Psoas muscle (tissue), 7 donors: ENCODE measurements at regions not wholly inside any gene's neighbourhood (a gene's known extent, or its start where the extent isn't known, plus 50 kb on each side); places are given as distances from the start of the nearest gene placed in this dataset.

ENCODE experiments used
- ATAC-seq, 4 donors: fragments of 200-7000 bp; cut with Tn5 transposase; one replicate each; pipeline ENCODE4 v1.9.1; 2020; ENCODE audit warnings: moderate library complexity in 3 of 4, mild to moderate bottlenecking in 2 of 4
- DNase-seq, 2 donors: peaks; one replicate each; pipeline ENCODE4 v3.0.0-alpha.2; 2020
- H3K27ac ChIP-seq: fragments of 200-600 bp; one replicate; pipeline ENCODE4 v1.8.0; 2022
- H3K27me3 ChIP-seq, 3 donors: fragments of 200-600 bp in 1 of 3; one replicate each; pipeline versions ENCODE4 v1.6.1 to v1.8.0; 2013 to 2022; ENCODE audit warnings: low read length in 2 of 3, mild to moderate bottlenecking in 2 of 3, moderate library complexity in 1 of 3; ENCODE audit not compliant: insufficient read depth in 3 of 3
- H3K36me3 ChIP-seq, 2 donors: fragments of 200-600 bp in 1 of 2; one replicate each; pipeline versions ENCODE4 v1.6.1 to v1.8.0; 2013 to 2022; ENCODE audit warnings: low read depth in 1 of 2, mild to moderate bottlenecking in 1 of 2, moderate library complexity in 1 of 2; ENCODE audit not compliant: insufficient read depth in 1 of 2
- H3K4me1 ChIP-seq: fragments of 200-600 bp; one replicate; pipeline ENCODE4 v1.8.0; 2022
- H3K4me3 ChIP-seq: fragments of 200-600 bp; one replicate; pipeline ENCODE4 v1.8.0; 2022; ENCODE audit warnings: mild to moderate bottlenecking
- H3K9me3 ChIP-seq: fragments of 200-600 bp; one replicate; pipeline ENCODE4 v1.8.0; 2022
- WGBS, 3 donors: extraction: QIAGEN DNeasy Blood & Tissue Kit; methylation state at CpG; one replicate each; pipeline versions ENCODE4 v1.1.6 to v1.1.7; 2013; 5-methylcytosine and 5-hydroxymethylcytosine counted together
- intact Hi-C, 2 donors: fragments of 100-400 bp; cut with DNase I; formaldehyde crosslinking; loops; one replicate each; pipeline versions ENCODE4 v1.11.0 to v1.14.2; 2022
- TF ChIP-seq, protein P1 (sequence below): fragments of 200-600 bp; IDR thresholded peaks from one replicate; pipeline ENCODE4 v1.8.0; 2022; ENCODE audit warnings: antibody characterized with exemption
- donor health status: healthy with polysubstance abuse.
- donor health status: DM: no; HTN: no; CAD: no; lungs with moderate emphysema.
- donor health status: Bipolar disorder and iron deficiency.
- donor health status: healthy.
- donor health status: DM: yes; HTN: yes; CAD: no.
- donor health status: DM: no; HTN: no; CAD: no.
- donor health status: DM: yes; HTN: yes; CAD: no.

- ATAC-seq (peak in 2 of 4 donors; percentile 5 to 27), DNase-seq (no peak)
- 80 to 93% (median 83%) methylated on average over 2 of the region's 2 CpGs for WGBS, 3 donors
- Histone ChIP-seq H3K4me1 (peaks cover 63% of the 10 kb centered on the region), H3K9me3 (no peaks in the 10 kb centered on the region), H3K4me3 (no peak overlapping the region), H3K27me3 (no peaks in the 10 kb centered on the region), H3K36me3 (peaks cover 0 to 48% of the 10 kb centered on the region in 2 donors), H3K27ac (peak overlapping the region; percentile 67)
- TF ChIP-seq, protein P1, sequence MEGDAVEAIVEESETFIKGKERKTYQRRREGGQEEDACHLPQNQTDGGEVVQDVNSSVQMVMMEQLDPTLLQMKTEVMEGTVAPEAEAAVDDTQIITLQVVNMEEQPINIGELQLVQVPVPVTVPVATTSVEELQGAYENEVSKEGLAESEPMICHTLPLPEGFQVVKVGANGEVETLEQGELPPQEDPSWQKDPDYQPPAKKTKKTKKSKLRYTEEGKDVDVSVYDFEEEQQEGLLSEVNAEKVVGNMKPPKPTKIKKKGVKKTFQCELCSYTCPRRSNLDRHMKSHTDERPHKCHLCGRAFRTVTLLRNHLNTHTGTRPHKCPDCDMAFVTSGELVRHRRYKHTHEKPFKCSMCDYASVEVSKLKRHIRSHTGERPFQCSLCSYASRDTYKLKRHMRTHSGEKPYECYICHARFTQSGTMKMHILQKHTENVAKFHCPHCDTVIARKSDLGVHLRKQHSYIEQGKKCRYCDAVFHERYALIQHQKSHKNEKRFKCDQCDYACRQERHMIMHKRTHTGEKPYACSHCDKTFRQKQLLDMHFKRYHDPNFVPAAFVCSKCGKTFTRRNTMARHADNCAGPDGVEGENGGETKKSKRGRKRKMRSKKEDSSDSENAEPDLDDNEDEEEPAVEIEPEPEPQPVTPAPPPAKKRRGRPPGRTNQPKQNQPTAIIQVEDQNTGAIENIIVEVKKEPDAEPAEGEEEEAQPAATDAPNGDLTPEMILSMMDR = no peak
- intact Hi-C loops = no loop called here
Observed at GRCh38 chr3:159867372-159867771, 121.3 kb upstream of the IL12A start.

GRCh38 chr3:159870723-159871122 lies 117.9 kb upstream of the IL12A start:
- intact Hi-C loops = no loop called here
- no peak overlapping the region for H3K4me3 ChIP-seq
- no peak for DNase-seq
- no peaks in the 10 kb centered on the region for H3K9me3 ChIP-seq
- H3K27me3 ChIP-seq = no peaks in the 10 kb centered on the region
- peak overlapping the region; percentile 71 for H3K27ac ChIP-seq
- WGBS, 3 donors = 92 to 98% (median 95%) methylated on average over 1 of the region's 1 CpG
- H3K4me1 ChIP-seq = peaks cover 67% of the 10 kb centered on the region
- ATAC-seq = no peak
- peaks cover 0 to 50% of the 10 kb centered on the region in 2 donors for H3K36me3 ChIP-seq
- TF ChIP-seq, protein P1 = no peak

DNA sequence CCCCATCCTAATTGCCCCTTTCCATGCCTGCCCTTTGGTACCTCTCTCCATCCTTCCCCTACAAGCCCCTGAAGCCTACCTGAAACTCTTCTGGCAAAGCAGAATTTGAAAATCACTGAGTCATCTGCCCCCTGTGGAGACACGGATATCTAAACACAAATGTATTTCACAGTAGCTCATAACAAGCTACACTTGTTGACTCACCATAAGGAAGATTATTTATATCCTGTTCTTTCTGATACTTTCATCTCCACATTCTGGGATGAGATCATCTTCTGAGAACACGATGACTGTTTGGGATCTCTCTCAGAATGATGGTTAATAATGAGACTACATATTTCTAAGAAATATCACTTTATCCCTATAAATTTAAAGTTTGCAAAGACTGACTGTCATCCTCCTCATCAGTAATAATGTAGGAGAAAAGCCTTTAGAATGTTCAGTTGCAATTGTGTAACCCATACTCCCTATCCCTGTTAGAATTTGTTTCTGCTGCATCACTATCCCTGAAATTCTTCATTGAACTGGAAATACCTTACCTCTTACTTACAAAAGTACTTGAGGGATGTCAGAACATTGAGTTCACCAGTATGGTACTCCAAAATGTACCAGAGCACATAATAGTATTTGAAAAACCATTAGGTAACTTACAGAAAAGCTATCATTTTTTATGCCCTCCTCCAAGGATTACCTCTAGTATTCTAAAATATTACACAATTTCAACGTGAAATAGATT lies 116.1 kb upstream of the IL12A start:
- peaks cover 56% of the 10 kb centered on the region for H3K4me1 ChIP-seq

DNA sequence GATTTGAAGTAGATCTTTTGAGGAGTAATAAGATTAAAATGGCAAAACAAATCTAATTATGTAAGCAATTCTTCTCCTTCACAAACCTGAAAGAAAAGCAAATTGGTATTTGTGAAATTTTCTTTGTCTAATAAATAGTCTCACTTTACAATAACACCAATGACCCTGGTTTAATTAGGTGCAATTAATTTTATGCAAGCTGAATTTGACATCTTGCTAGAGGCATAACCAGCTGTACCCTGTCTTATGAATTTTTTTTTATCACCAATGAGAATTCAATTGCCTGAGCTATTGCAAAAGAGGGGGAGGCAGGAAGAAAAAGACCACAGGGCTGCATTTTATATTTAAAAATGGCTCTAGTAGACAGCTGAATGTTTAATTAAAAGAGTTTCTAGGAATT lies 113.5 kb upstream of the IL12A start:
- TF ChIP-seq, protein P1 = no peak
- Histone ChIP-seq H3K27me3 (no peaks in the 10 kb centered on the region), H3K4me1 (peaks cover 69% of the 10 kb centered on the region), H3K9me3 (no peaks in the 10 kb centered on the region), H3K27ac (peak overlapping the region; percentile 13), H3K4me3 (no peak overlapping the region), H3K36me3 (peaks cover 0 to 35% of the 10 kb centered on the region in 2 donors)
- DNase-seq (no peak), ATAC-seq (no peak)
- intact Hi-C loops = no loop called here

More for the DNA sequence above, 116.1 kb upstream of the IL12A start:
- WGBS, 3 donors = 31 to 32% (median 32%) methylated on average over 3 of the region's 3 CpGs
- Histone ChIP-seq H3K9me3 (no peaks in the 10 kb centered on the region), H3K4me3 (peak overlapping the region; percentile 31), H3K27ac (peak overlapping the region; percentile 71), H3K27me3 (no peaks in the 10 kb centered on the region), H3K36me3 (peaks cover 0 to 48% of the 10 kb centered on the region in 2 donors)
- intact Hi-C loops = no loop called here
- peak; percentile 88 to 96 (median 94) for ATAC-seq
- TF ChIP-seq, protein P1 = peak; percentile 28
- no peak for DNase-seq

- whole genome bisulfite sequencing, 3 donors = 54 to 63% (median 55%) methylated on average over 5 of the region's 5 CpGs
- TF ChIP-seq, protein P1 = no peak
- H3K4me1 ChIP-seq = peaks cover 78% of the 10 kb centered on the region
- no peaks in the 10 kb centered on the region for H3K27me3 ChIP-seq
- H3K4me3 ChIP-seq = no peak overlapping the region
- DNase-seq (no peak), ATAC-seq (no peak)
- no peaks in the 10 kb centered on the region for H3K9me3 ChIP-seq
- intact Hi-C loops = no loop called here
- H3K27ac ChIP-seq = peak overlapping the region; percentile 60
- peaks cover 0 to 35% of the 10 kb centered on the region in 2 donors for H3K36me3 ChIP-seq
Observed at GRCh38 chr3:159877924-159878323, 110.7 kb upstream of the IL12A start.
